ENCODE measurements at regions not wholly inside any gene's neighbourhood (a gene's known extent, or its start where the extent isn't known, plus 50 kb on each side); places are given as distances from the start of the nearest gene placed in this dataset.

GRCh38 chr3:95883801-95884200 is 930.6 kb upstream of the EPHA6 start:
- DNase-seq = no peak

GRCh38 chr3:95886616-95887015 is 927.8 kb upstream of the EPHA6 start:
- no peak for DNase-seq

GRCh38 chr3:95887114-95887513 is 927.3 kb upstream of the EPHA6 start:
- no peak for DNase-seq

GRCh38 chr3:95894820-95895219 is 919.6 kb upstream of the EPHA6 start:
- no peak for DNase-seq

DNA sequence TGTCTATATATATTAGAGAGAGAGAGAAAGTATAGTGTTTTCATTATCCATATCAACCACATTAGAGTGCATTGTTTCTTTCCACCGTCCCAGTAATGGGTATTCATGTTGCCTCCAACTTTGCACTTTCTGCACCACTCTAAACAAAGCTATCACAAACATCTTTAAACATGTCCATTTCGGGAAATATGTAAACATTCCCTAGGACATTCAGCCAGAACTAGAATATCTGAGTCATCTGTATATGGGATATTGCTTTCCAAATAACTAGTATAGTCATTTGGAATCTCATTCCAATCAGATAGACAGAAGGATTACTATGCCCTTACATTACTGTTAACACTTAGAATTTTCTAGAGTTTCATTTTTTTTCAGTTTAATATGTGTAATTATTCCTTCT is 914.9 kb upstream of the EPHA6 start:
- no peak for DNase-seq

- no peak for DNase-seq
Measured at GRCh38 chr3:95899911-95900310, 914.5 kb upstream of the EPHA6 start.

- DNase-seq = no peak
Measured at GRCh38 chr3:95901948-95902347, 912.4 kb upstream of the EPHA6 start.

GRCh38 chr3:95905182-95905581 is 909.2 kb upstream of the EPHA6 start:
- DNase-seq = no peak

- DNase-seq = no peak
Measured at GRCh38 chr3:95911767-95912166, 902.6 kb upstream of the EPHA6 start.

DNA sequence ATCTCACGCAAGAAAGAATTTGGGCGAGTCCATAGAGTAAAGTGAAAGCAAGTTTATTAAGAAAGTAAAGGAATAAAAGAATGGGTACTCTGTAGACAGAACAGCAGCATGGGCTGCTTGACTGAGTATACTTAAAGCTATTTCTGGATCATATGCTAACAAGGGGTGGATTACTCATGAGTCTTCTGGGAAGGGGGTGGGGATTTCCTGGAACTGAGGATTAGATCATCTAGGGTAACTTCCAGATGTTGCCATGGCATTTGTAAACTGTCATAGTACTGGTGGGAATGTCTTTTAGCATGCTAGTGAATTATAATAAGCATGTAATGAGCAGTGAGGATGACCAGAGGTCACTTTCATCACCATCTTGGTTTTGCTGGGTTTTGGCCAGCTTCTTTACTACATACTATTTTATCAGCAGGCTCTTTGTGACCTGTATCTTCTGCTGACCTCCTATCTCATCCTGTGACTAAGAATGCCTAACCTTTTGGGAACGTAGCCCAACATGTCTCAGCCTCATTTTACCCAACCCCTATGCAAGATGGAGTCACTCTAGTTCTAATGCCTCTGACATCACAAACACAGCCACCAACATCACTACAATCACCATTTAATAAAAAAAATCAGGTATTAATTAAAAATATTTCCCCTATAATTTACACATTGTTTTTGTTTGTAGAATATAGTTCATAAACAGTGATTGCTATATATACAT is 890.7 kb upstream of the EPHA6 start:
- no peak for DNase-seq

GRCh38 chr3:95926904-95927501 is 887.4 kb upstream of the EPHA6 start:
- DNase-seq = no peak

DNA sequence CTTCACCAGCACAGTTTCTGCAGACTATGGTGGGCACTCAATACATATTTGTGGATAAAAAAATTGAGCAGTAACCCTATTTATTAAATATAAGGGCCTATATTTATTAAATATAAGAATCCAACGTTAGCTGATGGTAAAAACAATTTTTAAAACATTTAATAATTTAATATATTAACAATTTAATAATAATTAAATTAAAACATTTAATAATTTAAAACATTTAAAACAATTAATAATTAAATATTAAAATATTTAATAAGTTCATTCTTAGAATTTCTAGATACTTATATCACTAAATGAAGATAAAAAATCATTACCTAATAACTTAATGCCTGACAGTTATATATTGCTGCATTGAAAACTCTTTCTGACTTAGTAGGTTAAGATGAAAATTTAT is 880.2 kb upstream of the EPHA6 start:
- DNase-seq = no peak

DNA sequence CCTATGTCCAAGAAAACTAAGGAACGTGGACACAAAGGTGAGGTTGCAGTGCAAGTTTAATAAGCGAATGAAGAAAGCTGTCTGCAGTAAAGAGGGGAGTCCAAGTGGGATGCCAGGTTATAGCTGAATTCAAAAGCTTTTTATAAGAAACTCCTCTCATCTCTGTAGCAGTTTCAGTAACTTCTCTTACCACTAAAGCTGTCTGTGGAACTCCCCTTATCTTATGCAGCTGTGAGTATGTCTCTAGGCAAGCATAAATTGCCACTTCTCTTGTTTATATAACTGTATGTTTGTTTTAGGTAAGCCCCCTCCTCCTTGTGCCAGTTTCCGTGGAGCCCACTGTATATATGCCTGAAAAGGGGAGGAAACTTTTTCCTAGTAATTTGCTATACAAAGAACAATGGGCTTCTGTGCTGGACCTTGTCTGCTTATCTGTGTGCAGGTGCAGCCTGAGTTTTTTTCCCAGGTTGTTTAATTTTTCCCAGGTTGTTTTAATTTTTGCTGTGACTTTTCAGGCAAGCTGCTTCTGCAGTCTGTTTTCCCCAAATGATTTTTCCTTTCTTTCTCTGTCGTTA is 875.1 kb upstream of the EPHA6 start:
- no peak for DNase-seq

GRCh38 chr3:95965704-95966336 is 848.6 kb upstream of the EPHA6 start:
- no peak for DNase-seq

DNA sequence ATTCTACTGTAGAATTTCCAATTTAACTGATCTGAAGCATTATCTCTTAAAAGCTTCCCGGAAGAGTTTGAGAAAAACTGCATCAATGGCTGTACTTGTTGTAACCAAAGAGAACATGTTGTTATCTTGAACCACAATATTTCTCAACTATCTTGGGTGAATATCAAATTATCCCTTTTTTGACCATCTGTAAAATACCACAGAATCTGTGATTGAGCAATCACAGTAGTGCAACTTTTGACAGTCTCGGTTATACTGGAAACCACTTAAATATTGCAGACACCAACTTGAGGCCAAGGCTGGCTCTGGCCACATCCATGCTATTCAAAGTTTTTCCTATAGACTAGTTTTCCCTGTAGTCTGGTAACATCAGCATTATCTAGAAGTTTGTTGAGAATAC is 842.8 kb upstream of the EPHA6 start:
- DNase-seq = no peak

DNA sequence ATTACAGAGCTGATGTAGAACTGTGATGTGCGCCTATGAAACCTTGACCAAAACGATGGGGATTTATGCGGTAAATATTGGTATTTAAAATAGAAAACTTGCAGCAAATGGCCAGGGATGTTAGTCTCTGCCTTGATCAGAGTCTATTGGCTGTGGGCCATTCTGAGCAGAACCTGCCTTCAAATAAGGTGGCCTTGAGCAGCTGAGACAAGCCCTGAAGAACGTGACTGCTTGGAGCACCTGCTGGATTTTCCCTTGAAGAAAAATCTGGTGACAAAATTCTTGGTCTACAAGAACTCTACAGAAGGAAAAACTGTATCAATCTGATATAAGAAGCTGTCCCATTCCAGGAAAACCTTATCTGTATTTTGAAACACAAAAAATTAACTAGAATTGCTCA is 820.1 kb upstream of the EPHA6 start:
- no peak for DNase-seq

- DNase-seq = no peak
Measured at GRCh38 chr3:96000966-96001365, 813.4 kb upstream of the EPHA6 start.

GRCh38 chr3:96007650-96008195 is 806.7 kb upstream of the EPHA6 start:
- no peak for DNase-seq

DNA sequence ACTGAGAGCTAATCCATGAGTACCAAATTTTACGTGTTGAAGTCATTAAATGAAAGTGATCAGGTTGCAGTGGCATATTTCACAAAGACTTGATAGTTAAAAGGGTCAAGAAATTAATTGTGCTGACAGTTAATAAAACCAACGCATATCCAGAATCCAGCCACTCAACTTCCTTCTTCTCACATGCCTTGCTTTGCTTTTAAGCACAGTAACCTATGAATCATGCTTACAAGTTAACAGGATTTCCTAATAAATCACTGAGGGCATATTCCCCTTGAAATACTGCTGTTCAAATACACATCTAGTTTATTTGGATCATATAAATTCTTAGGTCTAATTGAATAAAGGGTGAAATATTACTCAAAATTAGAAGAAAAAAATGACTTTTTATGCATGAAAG is 801.5 kb upstream of the EPHA6 start:
- DNase-seq = no peak

DNA sequence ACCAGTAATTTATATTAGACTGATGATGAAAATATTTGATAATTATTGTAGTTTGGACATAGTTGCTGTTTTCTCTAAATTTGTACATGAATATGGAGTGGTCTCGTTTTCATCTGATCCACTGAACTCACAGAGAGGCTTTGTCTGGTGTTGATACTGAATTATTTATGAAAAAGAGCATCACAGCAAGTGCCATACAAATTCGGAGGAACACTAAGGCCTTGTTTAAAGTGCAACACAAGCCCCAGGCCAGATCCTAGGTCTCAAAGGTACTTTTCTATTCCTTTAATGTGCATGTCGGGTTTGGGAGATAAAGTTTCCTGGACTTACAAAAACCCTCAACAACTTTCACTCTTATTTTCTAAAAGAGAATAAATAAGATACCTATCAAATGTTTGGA is 796.8 kb upstream of the EPHA6 start:
- no peak for DNase-seq

DNA sequence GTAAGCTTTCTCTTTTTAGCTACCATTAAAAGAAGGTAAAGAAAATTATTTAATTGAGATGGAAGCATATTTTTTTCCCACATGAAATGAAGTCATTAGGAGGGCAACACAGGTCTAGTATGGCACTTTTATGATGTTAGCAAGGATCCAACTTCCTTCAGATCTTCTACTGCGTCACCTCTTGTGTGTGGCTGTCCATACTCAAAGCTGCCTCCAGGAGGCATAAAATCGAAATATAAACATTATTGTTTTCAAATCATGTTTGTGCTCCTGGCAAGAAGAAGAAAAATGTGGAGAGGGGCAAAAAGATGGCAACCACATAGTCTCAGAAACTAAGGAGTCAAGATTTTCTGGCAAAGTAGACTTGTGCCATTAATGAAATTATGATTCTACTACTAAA is 791.7 kb upstream of the EPHA6 start:
- no peak for DNase-seq

DNA sequence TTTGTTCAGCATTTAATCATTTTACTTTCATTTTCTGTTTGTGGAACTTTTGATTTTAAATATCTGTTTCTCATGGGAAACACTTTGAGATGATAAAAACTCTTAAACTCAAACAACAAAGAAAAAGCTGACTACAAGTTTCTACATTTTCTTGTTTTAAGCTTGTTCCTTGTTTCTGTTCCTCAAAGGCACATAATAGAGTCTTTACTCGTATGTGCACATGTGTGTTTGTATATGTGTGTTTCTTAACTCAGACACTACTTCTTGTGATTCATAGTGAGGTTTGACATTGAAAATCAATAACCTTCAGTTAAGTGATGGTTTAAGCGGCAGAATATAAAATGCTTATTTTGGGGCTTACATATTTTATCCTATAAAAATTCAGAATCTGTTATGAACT is 786.7 kb upstream of the EPHA6 start:
- DNase-seq = no peak

- no peak for DNase-seq
Measured at GRCh38 chr3:96039632-96040031, 774.8 kb upstream of the EPHA6 start.

GRCh38 chr3:96059301-96059700 is 755.1 kb upstream of the EPHA6 start:
- DNase-seq = no peak
